ENCODE measurements at regions not wholly inside any gene's neighbourhood (a gene's known extent, or its start where the extent isn't known, plus 50 kb on each side); places are given as distances from the start of the nearest gene placed in this dataset.

- TF ChIP-seq SP4 (IDR thresholded peaks at IDR 0.05; ENCODE audit: low read length), result no peak
- no peak for TF ChIP-seq EP300 (IDR thresholded peaks at IDR 0.05; ENCODE audit: borderline replicate concordance in 1 of 2, low read depth in 2 of 2, low read length in 2 of 2)
- no peak for TF ChIP-seq EGR1 (IDR thresholded peaks at IDR 0.05; ENCODE audit: borderline replicate concordance, low read depth, low read length)
- TF ChIP-seq HDAC2 (IDR thresholded peaks at IDR 0.05; ENCODE audit: borderline replicate concordance in 1 of 2, low read depth in 2 of 2, low read length in 2 of 2), result no peak
These were observed 201.4 kb downstream of the INHBA start (continued) for GRCh38 chr7:41501466-41501865.
